HepG2 (cell line): ENCODE measurements at regions not wholly inside any gene's neighbourhood (a gene's known extent, or its start where the extent isn't known, plus 50 kb on each side); places are given as distances from the start of the nearest gene placed in this dataset.

Experiments
- ATAC-seq: fragments of 200-7000 bp; cut with Tn5 transposase; 3 replicates; pipeline ENCODE4 v1.9.1; 2020; ENCODE audit warnings: mild to moderate bottlenecking, moderate library complexity
- BruUV-seq: library from RNA; stranded (reverse); fragments of 400-500 nt; replicated peaks from 2 replicates; lab custom pipeline; 2021; lab: Mats Ljungman, UMichigan
- CTCF ChIA-PET: fragments of 300-600 bp; formaldehyde crosslinking; extraction: SDS; loops from one replicate; lab custom pipeline; 2021; ENCODE audit warnings: low total read pairs, inconsistent platforms, low intra/inter-chr PET ratio; lab: Yijun Ruan, JAX
- POLR2A ChIA-PET: fragments of 350-600 bp; sonication (Branson Sonifier 250); formaldehyde crosslinking; loops from one replicate; lab custom pipeline; 2020; ENCODE audit warnings: antibody characterized with exemption, inconsistent platforms; lab: Yijun Ruan, JAX
- DNase-seq: peaks from one replicate; pipeline ENCODE4 v3.0.0-alpha.2; 2015; ENCODE audit warnings: low spot score
- FAIRE-seq: peaks from 3 replicates; lab custom pipeline; 2011; peaks lifted over from hg19 to GRCh38; lab: Jason Lieb, UNC
- H2AFZ ChIP-seq: one replicate; pipeline ENCODE4 v1.6.1; 2011; ENCODE audit warnings: low read length, inconsistent platforms
- H3K27ac ChIP-seq: fragments of 300-600 bp; 3 replicates; pipeline ENCODE4 v1.8.0; 2011; ENCODE audit warnings: mixed run types, mild to moderate bottlenecking, mixed read lengths, low read length, inconsistent platforms; ENCODE audit not compliant: insufficient read depth; ENCODE audit errors: extremely low read length
- H3K27me3 ChIP-seq, 2 experiments: fragments of 200-600 bp in 1 of 2; 2 replicates in 1 of 2; 3 replicates in 1 of 2; pipeline versions ENCODE4 v1.6.0 to v1.8.0; 2011; ENCODE audit warnings: low read length in 2 of 2, mild to moderate bottlenecking in 2 of 2, moderate library complexity in 2 of 2, inconsistent platforms in 1 of 2; ENCODE audit not compliant: insufficient read depth in 2 of 2, control insufficient read depth in 1 of 2
- H3K36me3 ChIP-seq, 2 experiments: fragments of 200-600 bp in 1 of 2; replicated peaks in 1 of 2; 2 replicates in 1 of 2; 3 replicates in 1 of 2; pipeline versions ENCODE4 v1.5.1 to v1.8.0; 2011; ENCODE audit warnings: low read length in 2 of 2, inconsistent platforms in 1 of 2; ENCODE audit not compliant: insufficient read depth in 2 of 2, control insufficient read depth in 1 of 2
- H3K4me1 ChIP-seq: 2 replicates; pipeline ENCODE4 v1.5.1; 2012; ENCODE audit warnings: low read length, inconsistent platforms; ENCODE audit not compliant: insufficient read depth
- H3K4me2 ChIP-seq: 2 replicates; pipeline ENCODE4 v1.6.0; 2011; ENCODE audit warnings: low read depth, low read length, inconsistent platforms
- H3K4me3 ChIP-seq, 3 experiments: fragments of 200-600 bp in 1 of 3; sonication (generic), shearing (Covaris generic) in 1 of 3; replicated peaks in 1 of 3; 2 replicates each; pipeline ENCODE4 v1.5.1; 2011 to 2016; ENCODE audit warnings: low read length in 3 of 3, inconsistent platforms in 2 of 3, low read depth in 2 of 3, mild to moderate bottlenecking in 2 of 3, control low read depth in 1 of 3, mixed read lengths in 1 of 3; ENCODE audit not compliant: insufficient read depth in 1 of 3
- H3K79me2 ChIP-seq: one replicate; pipeline ENCODE4 v1.6.1; 2011; ENCODE audit warnings: low read length, inconsistent platforms; ENCODE audit not compliant: insufficient read depth
- H3K9ac ChIP-seq: 2 replicates; pipeline ENCODE4 v1.6.0; 2011; ENCODE audit warnings: mild to moderate bottlenecking, low read depth, low read length, inconsistent platforms; ENCODE audit not compliant: insufficient read depth
- H3K9me3 ChIP-seq: 2 replicates; pipeline ENCODE4 v1.5.1; 2012; ENCODE audit warnings: mild to moderate bottlenecking, low read length
- H4K20me1 ChIP-seq: 2 replicates; pipeline ENCODE4 v1.6.0; 2011; ENCODE audit warnings: inconsistent platforms, mild to moderate bottlenecking, low read length, moderate library complexity; ENCODE audit not compliant: insufficient read depth
- FOXA1 ChIP-seq, 2 experiments: fragments of 450-650 bp in 1 of 2; sonication (generic) in 1 of 2; formaldehyde crosslinking in 1 of 2; IDR thresholded peaks; 2 replicates each; pipeline versions ENCODE4 v1.4.0 to v1.6.1; 2016 to 2020; ENCODE audit warnings: missing genetic modification reagents in 1 of 2
- NRL ChIP-seq: sonication (generic); formaldehyde crosslinking; IDR thresholded peaks from 2 replicates; pipeline ENCODE4 v1.5.0; 2020; ENCODE audit warnings: missing genetic modification reagents, mild to moderate bottlenecking, moderate library complexity, borderline replicate concordance
- ZNF782 ChIP-seq: sonication (generic); formaldehyde crosslinking; IDR thresholded peaks from 2 replicates; pipeline ENCODE4 v1.4.0; 2020; ENCODE audit warnings: missing genetic modification reagents, mild to moderate bottlenecking, borderline replicate concordance
- WGBS: methylation state at CpG from one replicate; pipeline ENCODE4 v1.1.6; 2017; ENCODE audit warnings: low lambda C conversion rate; 5-methylcytosine and 5-hydroxymethylcytosine counted together
- in situ Hi-C: cut with HindIII; loops from 2 replicates; pipeline ENCODE4 v1.10.0; 2017; ENCODE audit warnings: low pct_unique_long_range_greater_than_20kb; ENCODE audit not compliant: extremely low pct_ligation_motif_present
- intact Hi-C: fragments of 100-400 bp; cut with micrococcal nuclease; formaldehyde crosslinking; loops from one replicate; pipeline ENCODE4 v1.10.0; 2022; ENCODE audit not compliant: unreplicated experiment
- TF ChIP-seq, protein P1 (sequence below): IDR thresholded peaks from 2 replicates; pipeline ENCODE4 v1.6.1; 2016; ENCODE audit warnings: missing compliant biosample characterization, missing genetic modification reagents, borderline replicate concordance
- TF ChIP-seq, protein P2 (sequence below): sonication (generic); formaldehyde crosslinking; IDR thresholded peaks from 2 replicates; pipeline ENCODE4 v1.8.1; 2023; ENCODE audit warnings: mild to moderate bottlenecking, missing genetic modification reagents
- TF ChIP-seq, protein P3 (sequence below): sonication (generic); formaldehyde crosslinking; IDR thresholded peaks from 2 replicates; pipeline ENCODE4 v1.5.0; 2020; ENCODE audit warnings: missing genetic modification reagents

DNA sequence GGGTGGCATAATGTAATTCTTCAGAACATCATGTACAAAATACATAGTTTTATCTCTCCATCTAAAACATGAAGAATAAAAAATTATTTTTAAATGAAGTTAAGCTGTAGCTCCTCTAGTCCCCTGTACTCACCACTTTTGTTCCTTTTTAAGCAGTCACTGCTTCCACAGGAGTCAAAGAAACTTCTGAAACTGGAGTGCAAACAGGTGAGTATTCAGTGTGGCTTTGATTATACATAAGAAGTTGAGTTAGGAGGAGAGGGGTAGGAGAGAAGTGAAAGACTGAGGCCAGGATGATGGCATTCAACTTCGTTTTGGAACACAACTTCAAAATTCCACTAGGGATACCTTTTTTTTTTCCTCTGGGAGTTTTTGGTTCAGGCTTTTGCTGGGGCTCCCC, 131.4 kb upstream of the CNTN1 start:
- ATAC-seq = no peak
- Histone ChIP-seq H2AFZ (no peak overlapping the region), H3K4me2 (no peak overlapping the region), H3K36me3 (no peaks in the 10 kb centered on the region), H3K79me2 (no peaks in the 10 kb centered on the region), H3K9ac (no peak overlapping the region), H3K4me1 (no peaks in the 10 kb centered on the region), H3K27ac (no peak overlapping the region), H3K4me3 (no peak overlapping the region), H4K20me1 (no peaks in the 10 kb centered on the region), H3K9me3 (peaks cover 9% of the 10 kb centered on the region; the same call in 1 of the 2 replicates), H3K27me3 (no peaks in the 10 kb centered on the region)
- intact Hi-C loops (no loop called here), in situ Hi-C loops (no loop called here)
- BruUV-seq = no TSS peak
- WGBS = 0% methylated on average over 1 of the region's 1 CpG
- ChIA-PET POLR2A (no interaction called here), CTCF (no interaction called here)
- TF ChIP-seq FOXA1 (IDR thresholded peaks at IDR 0.05) (no peak), FOXA1 (CRISPR knock-in tag; IDR thresholded peaks at IDR 0.05) (no peak), NRL (no peak), ZNF782 (no peak)
- TF ChIP-seq, protein P1, sequence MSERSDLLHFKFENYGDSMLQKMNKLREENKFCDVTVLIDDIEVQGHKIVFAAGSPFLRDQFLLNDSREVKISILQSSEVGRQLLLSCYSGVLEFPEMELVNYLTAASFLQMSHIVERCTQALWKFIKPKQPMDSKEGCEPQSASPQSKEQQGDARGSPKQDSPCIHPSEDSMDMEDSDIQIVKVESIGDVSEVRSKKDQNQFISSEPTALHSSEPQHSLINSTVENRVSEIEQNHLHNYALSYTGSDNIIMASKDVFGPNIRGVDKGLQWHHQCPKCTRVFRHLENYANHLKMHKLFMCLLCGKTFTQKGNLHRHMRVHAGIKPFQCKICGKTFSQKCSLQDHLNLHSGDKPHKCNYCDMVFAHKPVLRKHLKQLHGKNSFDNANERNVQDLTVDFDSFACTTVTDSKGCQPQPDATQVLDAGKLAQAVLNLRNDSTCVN (CRISPR knock-in tag) = no peak
- TF ChIP-seq, protein P2, sequence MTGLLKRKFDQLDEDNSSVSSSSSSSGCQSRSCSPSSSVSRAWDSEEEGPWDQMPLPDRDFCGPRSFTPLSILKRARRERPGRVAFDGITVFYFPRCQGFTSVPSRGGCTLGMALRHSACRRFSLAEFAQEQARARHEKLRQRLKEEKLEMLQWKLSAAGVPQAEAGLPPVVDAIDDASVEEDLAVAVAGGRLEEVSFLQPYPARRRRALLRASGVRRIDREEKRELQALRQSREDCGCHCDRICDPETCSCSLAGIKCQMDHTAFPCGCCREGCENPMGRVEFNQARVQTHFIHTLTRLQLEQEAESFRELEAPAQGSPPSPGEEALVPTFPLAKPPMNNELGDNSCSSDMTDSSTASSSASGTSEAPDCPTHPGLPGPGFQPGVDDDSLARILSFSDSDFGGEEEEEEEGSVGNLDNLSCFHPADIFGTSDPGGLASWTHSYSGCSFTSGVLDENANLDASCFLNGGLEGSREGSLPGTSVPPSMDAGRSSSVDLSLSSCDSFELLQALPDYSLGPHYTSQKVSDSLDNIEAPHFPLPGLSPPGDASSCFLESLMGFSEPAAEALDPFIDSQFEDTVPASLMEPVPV = no peak
- TF ChIP-seq, protein P3, sequence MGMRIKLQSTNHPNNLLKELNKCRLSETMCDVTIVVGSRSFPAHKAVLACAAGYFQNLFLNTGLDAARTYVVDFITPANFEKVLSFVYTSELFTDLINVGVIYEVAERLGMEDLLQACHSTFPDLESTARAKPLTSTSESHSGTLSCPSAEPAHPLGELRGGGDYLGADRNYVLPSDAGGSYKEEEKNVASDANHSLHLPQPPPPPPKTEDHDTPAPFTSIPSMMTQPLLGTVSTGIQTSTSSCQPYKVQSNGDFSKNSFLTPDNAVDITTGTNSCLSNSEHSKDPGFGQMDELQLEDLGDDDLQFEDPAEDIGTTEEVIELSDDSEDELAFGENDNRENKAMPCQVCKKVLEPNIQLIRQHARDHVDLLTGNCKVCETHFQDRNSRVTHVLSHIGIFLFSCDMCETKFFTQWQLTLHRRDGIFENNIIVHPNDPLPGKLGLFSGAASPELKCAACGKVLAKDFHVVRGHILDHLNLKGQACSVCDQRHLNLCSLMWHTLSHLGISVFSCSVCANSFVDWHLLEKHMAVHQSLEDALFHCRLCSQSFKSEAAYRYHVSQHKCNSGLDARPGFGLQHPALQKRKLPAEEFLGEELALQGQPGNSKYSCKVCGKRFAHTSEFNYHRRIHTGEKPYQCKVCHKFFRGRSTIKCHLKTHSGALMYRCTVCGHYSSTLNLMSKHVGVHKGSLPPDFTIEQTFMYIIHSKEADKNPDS (CRISPR knock-in tag) = no peak
- no peak for DNase-seq
- no peak for FAIRE-seq
